ENCODE measurements at regions not wholly inside any gene's neighbourhood (a gene's known extent, or its start where the extent isn't known, plus 50 kb on each side); places are given as distances from the start of the nearest gene placed in this dataset.

DNA sequence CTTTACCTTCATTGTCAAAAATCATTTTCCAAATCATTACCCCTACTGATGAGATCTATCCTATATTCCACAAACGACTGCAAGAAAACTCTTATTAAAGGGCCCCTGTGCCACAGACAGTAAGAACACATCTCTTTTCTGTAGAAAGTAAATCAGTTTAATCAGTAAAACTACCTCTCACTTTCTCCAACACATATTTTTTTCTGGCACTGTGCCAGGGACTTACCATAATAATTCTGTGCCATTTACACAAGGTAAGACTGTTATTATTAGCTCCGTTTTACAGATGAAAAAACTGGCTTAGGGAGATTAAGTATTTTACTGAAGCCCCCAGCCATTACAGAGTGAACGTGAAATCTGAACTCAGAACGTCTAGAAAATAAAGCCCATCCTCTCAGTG lies 587.0 kb upstream of the COX7C start:
- intact Hi-C loops (cut with micrococcal nuclease; ENCODE audit: unreplicated experiment) = no loop called here
- H3K9me3 ChIP-seq (ENCODE audit: control insufficient read depth, insufficient read depth, low read depth, low read length) = no peaks in the 10 kb centered on the region

DNA sequence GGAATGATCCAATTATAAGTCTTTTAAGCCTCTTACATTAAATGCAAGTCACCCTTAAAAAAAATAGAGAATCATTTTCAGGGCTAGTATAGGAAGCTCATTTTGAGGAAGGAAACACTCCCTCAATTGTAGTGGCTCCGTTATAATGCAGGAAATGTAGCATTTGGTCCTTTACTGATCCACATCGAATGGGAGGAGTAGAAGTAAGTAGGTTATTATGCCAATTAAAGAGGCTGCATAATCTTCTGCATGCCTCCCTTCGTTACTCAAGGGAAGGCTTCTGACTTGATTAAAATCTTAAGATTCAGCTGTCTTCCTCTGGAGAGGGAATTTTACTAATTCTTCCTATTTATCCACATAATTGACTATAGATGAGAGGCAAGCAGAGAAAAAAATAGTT lies 579.2 kb upstream of the COX7C start:
- ChIA-PET POLR2A (no interaction called here), CTCF (no interaction called here)
- H3K27ac ChIP-seq (ENCODE audit: low read length) = no peak overlapping the region
- no peaks in the 10 kb centered on the region for H3K9me3 ChIP-seq (ENCODE audit: control insufficient read depth, insufficient read depth, low read depth, low read length)
- intact Hi-C loops (cut with micrococcal nuclease; ENCODE audit: unreplicated experiment) = no loop called here
- no peak overlapping the region for H3K4me3 ChIP-seq (ENCODE audit: low read depth in 2 of 2, low read length in 2 of 2)
- no peak for ATAC-seq
- no peak for DNase-seq (ENCODE audit: low read depth, low spot score)
- H3K27me3 ChIP-seq (ENCODE audit: control insufficient read depth, insufficient read depth, low read length) = no peaks in the 10 kb centered on the region
- BruUV-seq (replicated peaks) = no TSS peak
- TF ChIP-seq SIN3A (IDR thresholded peaks at IDR 0.05; ENCODE audit: borderline replicate concordance, insufficient read depth, low read depth, low read length) (no peak), POLR2AphosphoS5 (IDR thresholded peaks at IDR 0.05; ENCODE audit: low read depth, low read length) (no peak), TCF7L2 (IDR thresholded peaks at IDR 0.05; ENCODE audit: low read depth, low read length) (no peak)
- TF ChIP-seq, protein P1, sequence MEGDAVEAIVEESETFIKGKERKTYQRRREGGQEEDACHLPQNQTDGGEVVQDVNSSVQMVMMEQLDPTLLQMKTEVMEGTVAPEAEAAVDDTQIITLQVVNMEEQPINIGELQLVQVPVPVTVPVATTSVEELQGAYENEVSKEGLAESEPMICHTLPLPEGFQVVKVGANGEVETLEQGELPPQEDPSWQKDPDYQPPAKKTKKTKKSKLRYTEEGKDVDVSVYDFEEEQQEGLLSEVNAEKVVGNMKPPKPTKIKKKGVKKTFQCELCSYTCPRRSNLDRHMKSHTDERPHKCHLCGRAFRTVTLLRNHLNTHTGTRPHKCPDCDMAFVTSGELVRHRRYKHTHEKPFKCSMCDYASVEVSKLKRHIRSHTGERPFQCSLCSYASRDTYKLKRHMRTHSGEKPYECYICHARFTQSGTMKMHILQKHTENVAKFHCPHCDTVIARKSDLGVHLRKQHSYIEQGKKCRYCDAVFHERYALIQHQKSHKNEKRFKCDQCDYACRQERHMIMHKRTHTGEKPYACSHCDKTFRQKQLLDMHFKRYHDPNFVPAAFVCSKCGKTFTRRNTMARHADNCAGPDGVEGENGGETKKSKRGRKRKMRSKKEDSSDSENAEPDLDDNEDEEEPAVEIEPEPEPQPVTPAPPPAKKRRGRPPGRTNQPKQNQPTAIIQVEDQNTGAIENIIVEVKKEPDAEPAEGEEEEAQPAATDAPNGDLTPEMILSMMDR (IDR thresholded peaks at IDR 0.05) = no peak
- TF ChIP-seq, protein P2, sequence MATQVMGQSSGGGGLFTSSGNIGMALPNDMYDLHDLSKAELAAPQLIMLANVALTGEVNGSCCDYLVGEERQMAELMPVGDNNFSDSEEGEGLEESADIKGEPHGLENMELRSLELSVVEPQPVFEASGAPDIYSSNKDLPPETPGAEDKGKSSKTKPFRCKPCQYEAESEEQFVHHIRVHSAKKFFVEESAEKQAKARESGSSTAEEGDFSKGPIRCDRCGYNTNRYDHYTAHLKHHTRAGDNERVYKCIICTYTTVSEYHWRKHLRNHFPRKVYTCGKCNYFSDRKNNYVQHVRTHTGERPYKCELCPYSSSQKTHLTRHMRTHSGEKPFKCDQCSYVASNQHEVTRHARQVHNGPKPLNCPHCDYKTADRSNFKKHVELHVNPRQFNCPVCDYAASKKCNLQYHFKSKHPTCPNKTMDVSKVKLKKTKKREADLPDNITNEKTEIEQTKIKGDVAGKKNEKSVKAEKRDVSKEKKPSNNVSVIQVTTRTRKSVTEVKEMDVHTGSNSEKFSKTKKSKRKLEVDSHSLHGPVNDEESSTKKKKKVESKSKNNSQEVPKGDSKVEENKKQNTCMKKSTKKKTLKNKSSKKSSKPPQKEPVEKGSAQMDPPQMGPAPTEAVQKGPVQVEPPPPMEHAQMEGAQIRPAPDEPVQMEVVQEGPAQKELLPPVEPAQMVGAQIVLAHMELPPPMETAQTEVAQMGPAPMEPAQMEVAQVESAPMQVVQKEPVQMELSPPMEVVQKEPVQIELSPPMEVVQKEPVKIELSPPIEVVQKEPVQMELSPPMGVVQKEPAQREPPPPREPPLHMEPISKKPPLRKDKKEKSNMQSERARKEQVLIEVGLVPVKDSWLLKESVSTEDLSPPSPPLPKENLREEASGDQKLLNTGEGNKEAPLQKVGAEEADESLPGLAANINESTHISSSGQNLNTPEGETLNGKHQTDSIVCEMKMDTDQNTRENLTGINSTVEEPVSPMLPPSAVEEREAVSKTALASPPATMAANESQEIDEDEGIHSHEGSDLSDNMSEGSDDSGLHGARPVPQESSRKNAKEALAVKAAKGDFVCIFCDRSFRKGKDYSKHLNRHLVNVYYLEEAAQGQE (IDR thresholded peaks at IDR 0.05; ENCODE audit: insufficient read depth in 1 of 2, low read depth in 2 of 2, low read length in 1 of 2) = no peak
- in situ Hi-C loops (cut with HindIII; ENCODE audit: low pct_unique_long_range_greater_than_20kb, low sequenced_read_pairs) = no loop called here
- H3K36me3 ChIP-seq (ENCODE audit: control insufficient read depth, insufficient read depth, low read length) = no peaks in the 10 kb centered on the region
- no peaks in the 10 kb centered on the region for H3K4me1 ChIP-seq (ENCODE audit: control insufficient read depth, insufficient read depth, low read length)

More for the DNA sequence above, 587.0 kb upstream of the COX7C start:
- ChIA-PET CTCF (no interaction called here), POLR2A (no interaction called here)
- H3K4me1 ChIP-seq (ENCODE audit: control insufficient read depth, insufficient read depth, low read length) = no peaks in the 10 kb centered on the region
- no peak overlapping the region for H3K27ac ChIP-seq (ENCODE audit: low read length)
- H3K4me3 ChIP-seq (ENCODE audit: low read depth in 2 of 2, low read length in 2 of 2) = no peak overlapping the region
- ATAC-seq (no peak), DNase-seq (ENCODE audit: low read depth, low spot score) (no peak)
- BruUV-seq (replicated peaks) = no TSS peak
- no peaks in the 10 kb centered on the region for H3K27me3 ChIP-seq (ENCODE audit: control insufficient read depth, insufficient read depth, low read length)
- TF ChIP-seq TCF7L2 (IDR thresholded peaks at IDR 0.05; ENCODE audit: low read depth, low read length) (no peak), POLR2AphosphoS5 (IDR thresholded peaks at IDR 0.05; ENCODE audit: low read depth, low read length) (no peak), SIN3A (IDR thresholded peaks at IDR 0.05; ENCODE audit: borderline replicate concordance, insufficient read depth, low read depth, low read length) (no peak)
- TF ChIP-seq, protein P1 (IDR thresholded peaks at IDR 0.05) = no peak
- TF ChIP-seq, protein P2 (IDR thresholded peaks at IDR 0.05; ENCODE audit: insufficient read depth in 1 of 2, low read depth in 2 of 2, low read length in 1 of 2) = no peak
- in situ Hi-C loops (cut with HindIII; ENCODE audit: low pct_unique_long_range_greater_than_20kb, low sequenced_read_pairs) = no loop called here
- H3K36me3 ChIP-seq (ENCODE audit: control insufficient read depth, insufficient read depth, low read length) = no peaks in the 10 kb centered on the region

All from Panc1 (cell line).